CD14-positive monocyte (primary cell): ENCODE measurements at regions not wholly inside any gene's neighbourhood (a gene's known extent, or its start where the extent isn't known, plus 50 kb on each side); places are given as distances from the start of the nearest gene placed in this dataset.

Experiments
- DNase-seq, 3 donors: peaks; one replicate each; pipeline ENCODE4 v3.0.0-alpha.2; 2011 to 2022
- H2AFZ ChIP-seq: 2 replicates; pipeline ENCODE4 v1.6.0; 2012; ENCODE audit warnings: mild to moderate bottlenecking, low read depth, low read length, inconsistent platforms; ENCODE audit not compliant: insufficient read depth, poor library complexity, severe bottlenecking
- H3K27ac ChIP-seq, 2 donors: 1 replicate in 1 of 2; 2 replicates in 1 of 2; pipeline ENCODE4 v1.5.1; 2012 to 2013; ENCODE audit warnings: low read length in 2 of 2, control low read depth in 1 of 2, inconsistent platforms in 1 of 2, low read depth in 1 of 2, mild to moderate bottlenecking in 1 of 2
- H3K27me3 ChIP-seq, 2 donors: one replicate each; pipeline versions ENCODE4 v1.6.0 to v1.6.1; 2011 to 2013; ENCODE audit warnings: low read length in 2 of 2; ENCODE audit not compliant: control insufficient read depth in 2 of 2, insufficient read depth in 2 of 2
- H3K36me3 ChIP-seq, 2 donors: replicated peaks in 1 of 2; 1 replicate in 1 of 2; 2 replicates in 1 of 2; pipeline versions ENCODE4 v1.5.1 to v1.6.1; 2012 to 2013; ENCODE audit warnings: low read length in 2 of 2, control low read depth in 1 of 2, inconsistent platforms in 1 of 2, mild to moderate bottlenecking in 1 of 2; ENCODE audit not compliant: insufficient read depth in 2 of 2, control insufficient read depth in 1 of 2
- H3K4me1 ChIP-seq, 2 donors: 1 replicate in 1 of 2; 2 replicates in 1 of 2; pipeline versions ENCODE4 v1.5.1 to v1.6.1; 2012 to 2013; ENCODE audit warnings: low read length in 2 of 2, control low read depth in 1 of 2, inconsistent platforms in 1 of 2, mild to moderate bottlenecking in 1 of 2, moderate library complexity in 1 of 2; ENCODE audit not compliant: insufficient read depth in 2 of 2, control insufficient read depth in 1 of 2
- H3K4me2 ChIP-seq: replicated peaks from 2 replicates; pipeline ENCODE3; 2012; ENCODE audit warnings: low read length, moderate library complexity, mild to moderate bottlenecking; ENCODE audit not compliant: poor library complexity, severe bottlenecking; ENCODE audit errors: extremely low read depth
- H3K4me3 ChIP-seq, 3 experiments: fragments of 200-600 bp in 1 of 3; sonication (generic) in 1 of 3; replicated peaks in 1 of 3; 1 replicate in 2 of 3; 2 replicates in 1 of 3; pipeline ENCODE4 v1.5.1; 2011 to 2013; ENCODE audit warnings: low read length in 3 of 3, mild to moderate bottlenecking in 3 of 3, control low read depth in 2 of 3, low read depth in 2 of 3, inconsistent platforms in 1 of 3, moderate library complexity in 1 of 3
- H3K79me2 ChIP-seq: 2 replicates; pipeline ENCODE4 v1.6.0; 2012; ENCODE audit warnings: mild to moderate bottlenecking, control low read depth, inconsistent platforms, low read length, moderate library complexity; ENCODE audit not compliant: insufficient read depth
- H3K9ac ChIP-seq: 2 replicates; pipeline ENCODE4 v1.6.0; 2017; ENCODE audit warnings: low read length, mild to moderate bottlenecking; ENCODE audit not compliant: insufficient read depth, poor library complexity, severe bottlenecking
- H3K9me3 ChIP-seq, 2 donors: replicated peaks in 1 of 2; 1 replicate in 1 of 2; 2 replicates in 1 of 2; pipeline versions ENCODE4 v1.5.1 to v1.6.1; 2012 to 2013; ENCODE audit warnings: low read length in 2 of 2, control low read depth in 1 of 2; ENCODE audit not compliant: control insufficient read depth in 1 of 2, insufficient read depth in 1 of 2
- H4K20me1 ChIP-seq: 2 replicates; pipeline ENCODE4 v1.6.0; 2012; ENCODE audit warnings: mild to moderate bottlenecking, low read length, control low read depth, moderate library complexity; ENCODE audit not compliant: insufficient read depth
- H3K27ac Mint-ChIP-seq, 7 donors: one replicate each; pipeline ENCODE4 v1.8.0; 2020; ENCODE audit warnings: mild to moderate bottlenecking in 7 of 7, mixed read lengths in 7 of 7, moderate library complexity in 6 of 7, inconsistent platforms in 2 of 7
- H3K27me3 Mint-ChIP-seq, 3 donors: one replicate each; pipeline ENCODE4 v1.8.0; 2021 to 2022; ENCODE audit warnings: low read depth in 3 of 3, mild to moderate bottlenecking in 3 of 3, mixed read lengths in 3 of 3, moderate library complexity in 3 of 3, inconsistent platforms in 1 of 3
- H3K36me3 Mint-ChIP-seq, 2 donors: one replicate each; pipeline ENCODE4 v1.8.0; 2020; ENCODE audit warnings: mixed read lengths in 2 of 2, inconsistent platforms in 1 of 2, mild to moderate bottlenecking in 1 of 2
- H3K4me1 Mint-ChIP-seq: one replicate; pipeline ENCODE4 v1.8.0; 2020; ENCODE audit warnings: mild to moderate bottlenecking, mixed read lengths
- H3K4me3 Mint-ChIP-seq, 2 donors: one replicate each; pipeline ENCODE4 v1.8.0; 2020; ENCODE audit warnings: mild to moderate bottlenecking in 2 of 2, mixed read lengths in 2 of 2, moderate library complexity in 1 of 2
- H3K9me3 Mint-ChIP-seq, 7 donors: one replicate each; pipeline ENCODE4 v1.8.0; 2020 to 2022; ENCODE audit warnings: mixed read lengths in 7 of 7, mild to moderate bottlenecking in 6 of 7, moderate library complexity in 6 of 7, inconsistent platforms in 2 of 7
- CTCF ChIP-seq: fragments of 200-600 bp; IDR thresholded peaks from one replicate; pipeline ENCODE4 v1.8.0; 2022; ENCODE audit warnings: antibody characterized with exemption, mild to moderate bottlenecking
- WGBS: methylation state at CpG from one replicate; pipeline ENCODE4 v1.1.5; 2013; ENCODE audit warnings: missing lambda C conversion rate; ENCODE audit not compliant: insufficient coverage; 5-methylcytosine and 5-hydroxymethylcytosine counted together
- intact Hi-C, 2 donors: fragments of 100-400 bp; cut with micrococcal nuclease; formaldehyde crosslinking; loops; one replicate each; pipeline versions ENCODE4 v1.15.0 to v1.15.1; 2023

- H3K27ac ChIP-seq, result no peak overlapping the region
- Mint-ChIP-seq H3K9me3 (peaks cover 1 to 12% (median 4%) of the 10 kb centered on the region in 7 donors), H3K27ac (no peak overlapping the region), H3K27me3 (peaks cover 4 to 14% (median 7%) of the 10 kb centered on the region in 3 donors), H3K4me3 (no peak overlapping the region), H3K36me3 (no peaks in the 10 kb centered on the region), H3K4me1 (peaks cover 18% of the 10 kb centered on the region)
- intact Hi-C loops, result no loop called here
- peaks cover 12 to 16% of the 10 kb centered on the region in 2 donors for H3K4me1 ChIP-seq
- no peaks in the 10 kb centered on the region for H3K79me2 ChIP-seq
- H3K27me3 ChIP-seq, result no peaks in the 10 kb centered on the region
- 95% methylated on average over 19 of the region's 20 CpGs for whole genome bisulfite sequencing
- H3K4me2 ChIP-seq, result no peak overlapping the region
- no peak for DNase-seq
- H3K9ac ChIP-seq, result no peak overlapping the region
- H3K4me3 ChIP-seq, result no peak overlapping the region
- H3K9me3 ChIP-seq, result no peaks in the 10 kb centered on the region
- H4K20me1 ChIP-seq, result no peaks in the 10 kb centered on the region
- no peak for TF ChIP-seq CTCF
- H2AFZ ChIP-seq, result no peak overlapping the region
- H3K36me3 ChIP-seq, result no peaks in the 10 kb centered on the region
Measured at GRCh38 chr10:124244256-124244877, 151.0 kb upstream of the CHST15 start.

- no peaks in the 10 kb centered on the region for H3K36me3 ChIP-seq
- WGBS, result 76% methylated on average over 11 of the region's 12 CpGs
- no peak overlapping the region for H3K4me2 ChIP-seq
- no peak overlapping the region for H3K4me3 ChIP-seq
- H3K27ac ChIP-seq, result no peak overlapping the region
- no peak for TF ChIP-seq CTCF
- H4K20me1 ChIP-seq, result no peaks in the 10 kb centered on the region
- Mint-ChIP-seq H3K4me1 (peaks cover 17% of the 10 kb centered on the region), H3K36me3 (no peaks in the 10 kb centered on the region), H3K27ac (no peak overlapping the region), H3K4me3 (no peak overlapping the region), H3K27me3 (peaks cover 4 to 14% (median 7%) of the 10 kb centered on the region in 3 donors), H3K9me3 (peaks cover 1 to 12% (median 4%) of the 10 kb centered on the region in 7 donors)
- H3K79me2 ChIP-seq, result no peaks in the 10 kb centered on the region
- intact Hi-C loops, result no loop called here
- no peaks in the 10 kb centered on the region for H3K27me3 ChIP-seq
- no peak overlapping the region for H2AFZ ChIP-seq
- no peak overlapping the region for H3K9ac ChIP-seq
- no peak for DNase-seq
- H3K9me3 ChIP-seq, result no peaks in the 10 kb centered on the region
- peaks cover 7 to 12% of the 10 kb centered on the region in 2 donors for H3K4me1 ChIP-seq
Measured at GRCh38 chr10:124243702-124244121, 150.3 kb upstream of the CHST15 start.
